Urinary bladder (tissue), 3 donors: ENCODE measurements at regions not wholly inside any gene's neighbourhood (a gene's known extent, or its start where the extent isn't known, plus 50 kb on each side); places are given as distances from the start of the nearest gene placed in this dataset.

ENCODE experiments used
- DNase-seq: peaks from one replicate; pipeline ENCODE4 v3.0.0-alpha.2; 2015; ENCODE audit errors: extremely low spot score
- H3K27ac ChIP-seq: one replicate; pipeline ENCODE4 v1.5.1; 2013; ENCODE audit warnings: low read depth, mild to moderate bottlenecking, moderate library complexity
- H3K36me3 ChIP-seq: one replicate; pipeline ENCODE4 v1.6.1; 2013; ENCODE audit warnings: mild to moderate bottlenecking, moderate library complexity; ENCODE audit not compliant: insufficient read depth
- H3K4me1 ChIP-seq: one replicate; pipeline ENCODE4 v1.6.1; 2013; ENCODE audit warnings: mild to moderate bottlenecking, moderate library complexity; ENCODE audit not compliant: insufficient read depth
- H3K4me3 ChIP-seq: one replicate; pipeline ENCODE4 v1.5.1; 2013; ENCODE audit warnings: low read depth, low read length
- WGBS: extraction: QIAGEN DNeasy Blood & Tissue Kit; methylation state at CpG from one replicate; pipeline ENCODE4 v1.1.7; 2013; 5-methylcytosine and 5-hydroxymethylcytosine counted together
- donor health status: healthy with polysubstance abuse.
- donor health status: healthy.

- H3K4me1 ChIP-seq, result no peaks in the 10 kb centered on the region
- no peak for DNase-seq
- H3K4me3 ChIP-seq, result no peak overlapping the region
- no peaks in the 10 kb centered on the region for H3K36me3 ChIP-seq
- no peak overlapping the region for H3K27ac ChIP-seq
- WGBS, result 82% methylated on average over 3 of the region's 3 CpGs
Measured at GRCh38 chr9:115169003-115169402, 51.0 kb upstream of the TNC start.

- Histone ChIP-seq H3K36me3 (no peaks in the 10 kb centered on the region), H3K27ac (no peak overlapping the region), H3K4me3 (no peak overlapping the region), H3K4me1 (no peaks in the 10 kb centered on the region)
- 73% methylated on average over 5 of the region's 5 CpGs for WGBS
- DNase-seq, result no peak
Measured at GRCh38 chr9:115170358-115171073, 52.6 kb upstream of the TNC start.

DNA sequence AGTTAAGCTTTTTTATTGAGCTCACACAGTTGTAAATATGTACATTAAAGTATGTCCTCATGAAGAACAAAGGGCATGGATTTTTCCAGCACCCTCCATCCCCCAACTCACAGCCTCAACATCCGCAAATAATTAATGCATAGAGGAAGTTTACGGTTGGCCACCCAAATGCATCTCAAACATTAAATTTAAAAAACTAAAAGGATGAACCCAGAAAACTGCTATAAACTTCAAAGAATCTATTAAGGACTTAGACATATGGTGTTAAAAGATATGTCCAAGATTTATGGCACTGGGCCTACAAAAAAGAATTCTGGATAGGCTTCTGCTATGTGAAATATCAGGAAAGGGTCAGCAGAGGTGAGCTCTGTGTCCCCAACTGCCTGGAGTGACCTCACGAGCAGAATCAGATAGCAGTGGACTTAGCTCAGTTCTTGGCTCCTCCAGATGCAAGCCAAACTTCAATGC is 54.0 kb upstream of the TNC start:
- H3K27ac ChIP-seq, result no peak overlapping the region
- WGBS, result 70% methylated on average over 3 of the region's 3 CpGs
- H3K36me3 ChIP-seq, result no peaks in the 10 kb centered on the region
- DNase-seq, result no peak
- no peak overlapping the region for H3K4me3 ChIP-seq
- H3K4me1 ChIP-seq, result no peaks in the 10 kb centered on the region

DNA sequence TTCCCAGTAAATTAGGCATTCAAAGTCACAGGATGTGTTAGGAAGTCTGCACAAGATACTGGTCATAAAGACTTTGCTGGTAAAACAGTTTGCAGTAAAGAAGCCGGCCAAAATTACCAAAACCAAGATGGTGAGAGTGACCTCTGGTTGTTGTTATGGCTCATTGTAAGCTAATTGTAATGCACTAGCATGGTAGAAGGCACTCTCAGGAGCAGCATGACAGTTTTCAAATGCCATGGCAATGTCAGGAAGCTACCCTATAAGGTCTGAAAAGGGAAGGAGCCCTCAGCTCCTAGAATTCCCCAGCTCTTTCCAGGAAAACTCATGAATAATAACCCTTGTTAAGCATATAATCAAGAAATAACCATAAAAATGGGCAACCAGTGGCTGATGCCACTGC is 64.3 kb upstream of the TNC start:
- no peaks in the 10 kb centered on the region for H3K4me1 ChIP-seq
- H3K27ac ChIP-seq, result no peak overlapping the region
- no peak for DNase-seq
- H3K4me3 ChIP-seq, result no peak overlapping the region
- 92% methylated on average over 1 of the region's 1 CpG for WGBS
- no peaks in the 10 kb centered on the region for H3K36me3 ChIP-seq

DNA sequence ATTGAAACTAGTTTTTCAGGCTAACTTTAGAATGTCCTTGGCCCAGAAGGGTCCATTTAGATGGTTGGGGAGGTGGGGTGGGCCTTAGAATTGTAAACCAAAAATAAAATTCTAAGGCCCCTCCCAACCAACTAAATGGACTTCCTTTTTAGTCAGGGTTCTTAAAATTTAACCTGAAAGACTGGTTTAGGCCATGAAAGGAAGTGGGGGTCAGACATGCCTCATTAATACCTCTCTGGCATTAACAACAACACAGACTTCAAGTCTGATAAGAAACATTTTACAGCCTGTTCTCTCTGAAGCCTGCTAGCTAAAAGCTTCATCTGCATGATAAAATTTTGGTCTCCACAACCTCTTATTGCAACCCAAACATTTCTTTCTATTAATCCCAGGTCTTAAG is 65.5 kb upstream of the TNC start:
- H3K4me1 ChIP-seq, result no peaks in the 10 kb centered on the region
- no peak for DNase-seq
- no peak overlapping the region for H3K4me3 ChIP-seq
- H3K27ac ChIP-seq, result no peak overlapping the region
- no peaks in the 10 kb centered on the region for H3K36me3 ChIP-seq

- no peaks in the 10 kb centered on the region for H3K4me1 ChIP-seq
- 89% methylated on average over 2 of the region's 2 CpGs for WGBS
- H3K4me3 ChIP-seq, result no peak overlapping the region
- no peak overlapping the region for H3K27ac ChIP-seq
- no peak for DNase-seq
- H3K36me3 ChIP-seq, result no peaks in the 10 kb centered on the region
Measured at GRCh38 chr9:115189686-115190085, 71.7 kb upstream of the TNC start.

DNA sequence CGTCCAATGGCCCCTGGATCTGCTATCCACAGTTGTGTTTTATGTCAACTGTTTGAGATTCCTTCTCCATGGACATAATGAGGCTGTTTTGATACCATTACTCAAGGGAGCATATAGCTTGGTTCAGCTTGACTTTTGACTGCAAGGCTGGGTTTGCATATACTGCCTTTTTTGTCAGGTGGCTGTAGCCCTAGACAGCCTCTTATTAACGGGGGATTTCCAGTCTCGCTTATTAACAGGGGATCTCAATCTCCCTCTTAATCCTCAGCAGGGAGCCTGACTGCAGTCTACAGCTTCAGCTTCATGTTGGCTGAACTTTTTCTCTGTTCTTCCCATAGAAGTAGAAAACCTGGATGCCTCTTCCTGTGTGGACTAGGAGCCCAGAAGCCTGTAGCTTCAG is 73.7 kb upstream of the TNC start:
- Histone ChIP-seq H3K36me3 (no peaks in the 10 kb centered on the region), H3K4me1 (no peaks in the 10 kb centered on the region), H3K27ac (no peak overlapping the region), H3K4me3 (no peak overlapping the region)
- WGBS, result 78% methylated on average over 3 of the region's 3 CpGs
- no peak for DNase-seq

GRCh38 chr9:115192280-115192679 is 74.3 kb upstream of the TNC start:
- H3K36me3 ChIP-seq, result no peaks in the 10 kb centered on the region
- no peaks in the 10 kb centered on the region for H3K4me1 ChIP-seq
- DNase-seq, result no peak
- H3K27ac ChIP-seq, result no peak overlapping the region
- 73% methylated on average over 3 of the region's 3 CpGs for WGBS
- no peak overlapping the region for H3K4me3 ChIP-seq

GRCh38 chr9:115192835-115193525 is 75.0 kb upstream of the TNC start:
- no peak for DNase-seq

GRCh38 chr9:115193777-115194176 is 75.8 kb upstream of the TNC start:
- no peaks in the 10 kb centered on the region for H3K4me1 ChIP-seq
- DNase-seq, result no peak
- no peak overlapping the region for H3K4me3 ChIP-seq
- no peaks in the 10 kb centered on the region for H3K36me3 ChIP-seq
- WGBS, result 92% methylated on average over 4 of the region's 4 CpGs
- H3K27ac ChIP-seq, result peak overlapping the region; percentile 16

More at GRCh38 chr9:115192835-115193525, 75.0 kb upstream of the TNC start:
- 70% methylated on average over 2 of the region's 2 CpGs for WGBS
- no peak overlapping the region for H3K27ac ChIP-seq
- H3K36me3 ChIP-seq, result no peaks in the 10 kb centered on the region
- H3K4me3 ChIP-seq, result no peak overlapping the region
- no peaks in the 10 kb centered on the region for H3K4me1 ChIP-seq

DNA sequence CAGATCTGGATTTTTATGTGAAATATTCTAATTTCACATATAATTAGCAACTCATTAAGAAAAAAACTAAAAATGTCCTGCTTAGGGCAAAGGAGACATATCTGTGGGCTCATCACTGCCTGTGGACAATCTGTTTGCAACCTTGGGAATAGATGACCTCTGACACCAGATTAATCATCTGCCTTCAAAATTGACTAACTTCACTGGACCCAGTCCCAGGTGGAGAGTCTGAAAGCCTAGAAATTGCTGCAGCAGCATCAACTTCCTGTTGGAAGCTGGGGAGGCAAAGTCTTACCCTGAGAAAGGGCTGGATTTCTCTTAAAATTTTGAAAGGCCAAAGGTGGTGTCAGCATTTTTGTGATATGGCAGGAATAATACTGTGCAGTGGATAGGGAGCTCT is 76.3 kb upstream of the TNC start:
- H3K4me3 ChIP-seq, result no peak overlapping the region
- no peak overlapping the region for H3K27ac ChIP-seq
- DNase-seq, result no peak
- no peaks in the 10 kb centered on the region for H3K4me1 ChIP-seq
- H3K36me3 ChIP-seq, result no peaks in the 10 kb centered on the region

DNA sequence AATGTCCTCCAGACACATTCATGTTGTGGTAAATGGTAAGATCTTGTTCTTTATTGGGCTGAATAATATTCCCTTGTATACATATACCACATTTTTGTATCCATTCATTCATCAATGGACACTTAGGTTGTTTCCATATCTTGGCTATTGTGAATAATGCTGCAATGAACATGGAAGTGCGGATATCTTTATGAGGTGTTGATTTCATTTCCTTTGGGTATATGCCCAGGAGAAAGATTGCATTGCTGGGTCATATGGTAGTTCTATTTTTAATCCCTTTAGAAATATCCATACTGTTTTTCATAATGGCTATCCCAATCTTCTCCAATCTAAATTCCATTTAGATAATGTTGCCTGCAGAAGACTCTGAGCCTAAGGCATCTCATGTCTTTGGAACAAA is 78.0 kb upstream of the TNC start:
- no peak for DNase-seq
- no peak overlapping the region for H3K4me3 ChIP-seq
- no peak overlapping the region for H3K27ac ChIP-seq
- no peaks in the 10 kb centered on the region for H3K4me1 ChIP-seq
- WGBS, result 74% methylated on average over 1 of the region's 1 CpG
- H3K36me3 ChIP-seq, result no peaks in the 10 kb centered on the region

DNA sequence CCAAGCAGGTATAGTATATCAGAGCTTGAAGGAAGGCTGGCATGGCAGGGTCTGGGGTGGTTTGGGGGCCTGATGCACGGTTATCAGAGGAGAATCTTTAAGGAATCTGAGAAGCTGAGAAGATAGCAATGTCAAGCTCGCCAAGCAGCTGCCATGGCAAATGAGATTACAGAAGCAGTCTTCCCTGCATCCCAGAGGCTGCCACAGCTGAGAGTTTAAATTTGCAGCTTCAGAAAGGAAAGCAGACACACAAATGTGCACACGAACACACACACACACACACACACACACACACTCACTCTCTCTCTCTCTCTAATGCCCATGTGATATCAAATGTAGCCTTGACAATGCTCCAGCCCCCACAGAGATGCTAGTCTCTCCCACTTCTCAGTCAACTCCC is 79.0 kb upstream of the TNC start:
- Histone ChIP-seq H3K36me3 (no peaks in the 10 kb centered on the region), H3K4me3 (no peak overlapping the region), H3K4me1 (no peaks in the 10 kb centered on the region), H3K27ac (no peak overlapping the region)
- DNase-seq, result no peak
- WGBS, result 68% methylated on average over 3 of the region's 3 CpGs

- Histone ChIP-seq H3K27ac (no peak overlapping the region), H3K4me3 (no peak overlapping the region), H3K4me1 (no peaks in the 10 kb centered on the region), H3K36me3 (no peaks in the 10 kb centered on the region)
- 28% methylated on average over 4 of the region's 4 CpGs for WGBS
- peak; percentile 58 for DNase-seq
Measured at GRCh38 chr9:115198001-115198400, 80.0 kb upstream of the TNC start.
